Activated naive CD8-positive, alpha-beta T cell treated with anti-CD3 and anti-CD28 coated beads for 36 hours (primary cell): ENCODE measurements at regions not wholly inside any gene's neighbourhood (a gene's known extent, or its start where the extent isn't known, plus 50 kb on each side); places are given as distances from the start of the nearest gene placed in this dataset.
"Not testable (repeated sequence)": the region's sequence is repeated elsewhere in the genome, so short reads cannot be mapped to it uniquely, and the experiment has no call there.

Source experiments
- DNase-seq: peaks from one replicate; pipeline ENCODE4 v3.0.0; 2021
- H3K27ac Mint-ChIP-seq: one replicate; pipeline ENCODE4 v1.8.0; 2022; ENCODE audit warnings: mild to moderate bottlenecking, moderate library complexity, mixed read lengths
- H3K27me3 Mint-ChIP-seq: one replicate; pipeline ENCODE4 v1.8.0; 2022; ENCODE audit warnings: mild to moderate bottlenecking, mixed read lengths
- H3K36me3 Mint-ChIP-seq: one replicate; pipeline ENCODE4 v1.8.0; 2021; ENCODE audit warnings: mild to moderate bottlenecking, mixed read lengths
- H3K4me1 Mint-ChIP-seq: one replicate; pipeline ENCODE4 v1.8.0; 2021; ENCODE audit warnings: mixed read lengths
- H3K4me3 Mint-ChIP-seq: one replicate; pipeline ENCODE4 v1.8.0; 2022; ENCODE audit warnings: mild to moderate bottlenecking, moderate library complexity, mixed read lengths
- H3K9me3 Mint-ChIP-seq: one replicate; pipeline ENCODE4 v1.8.0; 2022; ENCODE audit warnings: mixed read lengths

- no peak overlapping the region for H3K27ac Mint-ChIP-seq
Measured at GRCh38 chr3:163779396-163780344, 1298.6 kb downstream of the SI start.

GRCh38 chr3:163776743-163777142, 1301.6 kb downstream of the SI start:
- Mint-ChIP-seq H3K36me3 (no peaks in the 10 kb centered on the region), H3K4me1 (no peaks in the 10 kb centered on the region), H3K27ac (no peak overlapping the region), H3K27me3 (no peaks in the 10 kb centered on the region), H3K4me3 (no peak overlapping the region), H3K9me3 (peaks cover 12% of the 10 kb centered on the region)
- DNase-seq, result no peak

More at GRCh38 chr3:163779396-163780344, 1298.6 kb downstream of the SI start:
- no peaks in the 10 kb centered on the region for H3K36me3 Mint-ChIP-seq
- no peaks in the 10 kb centered on the region for H3K4me1 Mint-ChIP-seq
- H3K4me3 Mint-ChIP-seq, result no peak overlapping the region
- DNase-seq, result no peak
- peaks cover 16% of the 10 kb centered on the region for H3K9me3 Mint-ChIP-seq
- no peaks in the 10 kb centered on the region for H3K27me3 Mint-ChIP-seq

- Mint-ChIP-seq H3K4me3 (no peak overlapping the region), H3K27me3 (no peaks in the 10 kb centered on the region), H3K27ac (no peak overlapping the region), H3K4me1 (no peaks in the 10 kb centered on the region), H3K36me3 (no peaks in the 10 kb centered on the region), H3K9me3 (peaks cover 16% of the 10 kb centered on the region)
- no peak for DNase-seq
Measured at GRCh38 chr3:163773136-163773535, 1305.2 kb downstream of the SI start.

GRCh38 chr3:163768048-163768447, 1310.2 kb downstream of the SI start:
- Mint-ChIP-seq H3K36me3 (no peaks in the 10 kb centered on the region), H3K4me3 (no peak overlapping the region), H3K27ac (no peak overlapping the region), H3K4me1 (no peaks in the 10 kb centered on the region), H3K9me3 (peaks cover 5% of the 10 kb centered on the region), H3K27me3 (no peaks in the 10 kb centered on the region)
- DNase-seq, result no peak

GRCh38 chr3:163766112-163766511, 1312.2 kb downstream of the SI start:
- Mint-ChIP-seq H3K27ac (no peak overlapping the region), H3K4me1 (no peaks in the 10 kb centered on the region), H3K4me3 (no peak overlapping the region), H3K27me3 (no peaks in the 10 kb centered on the region), H3K36me3 (no peaks in the 10 kb centered on the region), H3K9me3 (peaks cover 8% of the 10 kb centered on the region)
- no peak for DNase-seq

GRCh38 chr3:163753033-163753432, 1325.3 kb downstream of the SI start:
- H3K27me3 Mint-ChIP-seq, result no peaks in the 10 kb centered on the region
- H3K4me1 Mint-ChIP-seq, result no peaks in the 10 kb centered on the region
- no peaks in the 10 kb centered on the region for H3K36me3 Mint-ChIP-seq
- H3K27ac Mint-ChIP-seq, result no peak overlapping the region
- no peak for DNase-seq
- peaks cover 13% of the 10 kb centered on the region for H3K9me3 Mint-ChIP-seq
- H3K4me3 Mint-ChIP-seq, result no peak overlapping the region

- no peak for DNase-seq
- Mint-ChIP-seq H3K9me3 (peaks cover 14% of the 10 kb centered on the region), H3K4me3 (no peak overlapping the region), H3K4me1 (no peaks in the 10 kb centered on the region), H3K27me3 (no peaks in the 10 kb centered on the region), H3K36me3 (no peaks in the 10 kb centered on the region), H3K27ac (no peak overlapping the region)
Measured at GRCh38 chr3:163745204-163745603, 1333.1 kb downstream of the SI start.

- Mint-ChIP-seq H3K27me3 (no peaks in the 10 kb centered on the region), H3K36me3 (no peaks in the 10 kb centered on the region), H3K27ac (no peak overlapping the region), H3K4me1 (no peaks in the 10 kb centered on the region), H3K4me3 (no peak overlapping the region), H3K9me3 (peaks cover 6% of the 10 kb centered on the region)
- no peak for DNase-seq
Measured at GRCh38 chr3:163735394-163735793, 1342.9 kb downstream of the SI start.

- Mint-ChIP-seq H3K4me3 (no peak overlapping the region), H3K36me3 (no peaks in the 10 kb centered on the region), H3K27me3 (no peaks in the 10 kb centered on the region), H3K9me3 (no peaks in the 10 kb centered on the region), H3K27ac (no peak overlapping the region), H3K4me1 (no peaks in the 10 kb centered on the region)
- no peak for DNase-seq
Measured at GRCh38 chr3:163730684-163731083, 1347.6 kb downstream of the SI start.

GRCh38 chr3:163726125-163726524, 1352.2 kb downstream of the SI start:
- H3K27ac Mint-ChIP-seq, result no peak overlapping the region

GRCh38 chr3:163722405-163722804, 1355.9 kb downstream of the SI start:
- Mint-ChIP-seq H3K9me3 (peaks cover 7% of the 10 kb centered on the region), H3K4me3 (no peak overlapping the region), H3K36me3 (no peaks in the 10 kb centered on the region), H3K27me3 (no peaks in the 10 kb centered on the region), H3K4me1 (no peaks in the 10 kb centered on the region), H3K27ac (no peak overlapping the region)
- DNase-seq, result no peak

More at GRCh38 chr3:163726125-163726524, 1352.2 kb downstream of the SI start:
- Mint-ChIP-seq H3K9me3 (peaks cover 3% of the 10 kb centered on the region), H3K27me3 (no peaks in the 10 kb centered on the region), H3K36me3 (no peaks in the 10 kb centered on the region), H3K4me3 (no peak overlapping the region), H3K4me1 (no peaks in the 10 kb centered on the region)
- DNase-seq, result no peak

- H3K9me3 Mint-ChIP-seq, result peaks cover 9% of the 10 kb centered on the region
- H3K27ac Mint-ChIP-seq, result no peak overlapping the region
- no peak for DNase-seq
- H3K4me1 Mint-ChIP-seq, result no peaks in the 10 kb centered on the region
- no peak overlapping the region for H3K4me3 Mint-ChIP-seq
- H3K36me3 Mint-ChIP-seq, result no peaks in the 10 kb centered on the region
- no peaks in the 10 kb centered on the region for H3K27me3 Mint-ChIP-seq
Measured at GRCh38 chr3:163721596-163721995, 1356.7 kb downstream of the SI start.

GRCh38 chr3:163717377-163717776, 1360.9 kb downstream of the SI start:
- H3K27ac Mint-ChIP-seq, result no peak overlapping the region
- no peak overlapping the region for H3K4me3 Mint-ChIP-seq
- peaks cover 7% of the 10 kb centered on the region for H3K9me3 Mint-ChIP-seq
- no peaks in the 10 kb centered on the region for H3K4me1 Mint-ChIP-seq
- H3K27me3 Mint-ChIP-seq, result no peaks in the 10 kb centered on the region
- H3K36me3 Mint-ChIP-seq, result no peaks in the 10 kb centered on the region
- no peak for DNase-seq

- Mint-ChIP-seq H3K9me3 (peaks cover 2% of the 10 kb centered on the region), H3K27me3 (no peaks in the 10 kb centered on the region), H3K4me1 (no peaks in the 10 kb centered on the region), H3K4me3 (no peak overlapping the region), H3K27ac (no peak overlapping the region), H3K36me3 (no peaks in the 10 kb centered on the region)
- no peak for DNase-seq
Measured at GRCh38 chr3:163708428-163708827, 1369.9 kb downstream of the SI start.

- H3K4me1 Mint-ChIP-seq, result no peaks in the 10 kb centered on the region
- no peaks in the 10 kb centered on the region for H3K27me3 Mint-ChIP-seq
- no peak overlapping the region for H3K4me3 Mint-ChIP-seq
- H3K27ac Mint-ChIP-seq, result no peak overlapping the region
- H3K36me3 Mint-ChIP-seq, result no peaks in the 10 kb centered on the region
- no peak for DNase-seq
- H3K9me3 Mint-ChIP-seq, result peaks cover 2% of the 10 kb centered on the region
Measured at GRCh38 chr3:163707659-163708058, 1370.6 kb downstream of the SI start.

GRCh38 chr3:163698221-163698620, 1380.1 kb downstream of the SI start:
- H3K36me3 Mint-ChIP-seq, H3K4me1 Mint-ChIP-seq, DNase-seq: not testable (repeated sequence)

More at GRCh38 chr3:163698221-163698620, 1380.1 kb downstream of the SI start:
- H3K27ac Mint-ChIP-seq, H3K27me3 Mint-ChIP-seq, H3K9me3 Mint-ChIP-seq, H3K4me3 Mint-ChIP-seq: not testable (repeated sequence)
